Esophagus muscularis mucosa (tissue), 4 donors: ENCODE measurements at regions not wholly inside any gene's neighbourhood (a gene's known extent, or its start where the extent isn't known, plus 50 kb on each side); places are given as distances from the start of the nearest gene placed in this dataset.

Source experiments
- DNase-seq: peaks from one replicate; pipeline ENCODE4 v3.0.0-alpha.2; 2017; ENCODE audit errors: extremely low spot score
- H3K27ac ChIP-seq, 4 donors: fragments of 200-600 bp; sonication (generic); replicated peaks in 1 of 4; 1 replicate in 3 of 4; 2 replicates in 1 of 4; pipeline ENCODE4 v1.5.1; 2016 to 2019; ENCODE audit warnings: mild to moderate bottlenecking in 1 of 4
- H3K27me3 ChIP-seq, 4 donors: fragments of 200-600 bp; sonication (generic); one replicate each; pipeline versions ENCODE4 v1.5.1 to v1.6.0; 2016 to 2019
- H3K36me3 ChIP-seq, 4 donors: fragments of 200-600 bp; sonication (generic); one replicate each; pipeline ENCODE4 v1.5.1; 2016 to 2019
- H3K4me1 ChIP-seq, 4 donors: fragments of 200-600 bp; sonication (generic); one replicate each; pipeline ENCODE4 v1.5.1; 2016 to 2019
- H3K4me3 ChIP-seq, 4 donors: fragments of 200-600 bp; sonication (generic); 1 replicate in 2 of 4; 2 replicates in 2 of 4; pipeline ENCODE4 v1.5.1; 2016 to 2019; ENCODE audit warnings: mild to moderate bottlenecking in 4 of 4, moderate library complexity in 1 of 4
- H3K9me3 ChIP-seq, 4 donors: fragments of 200-600 bp; sonication (generic); 1 replicate in 3 of 4; 2 replicates in 1 of 4; pipeline ENCODE4 v1.5.1; 2016 to 2019
- EP300 ChIP-seq: sonication (generic); formaldehyde crosslinking; IDR thresholded peaks from one replicate; pipeline ENCODE4 v1.6.1; 2017; ENCODE audit warnings: antibody characterized with exemption
- POLR2A ChIP-seq: fragments of 450-650 bp; IDR thresholded peaks from one replicate; pipeline ENCODE4 v1.6.1; 2017; ENCODE audit warnings: antibody characterized with exemption, moderate library complexity, mild to moderate bottlenecking, low read depth
- POLR2AphosphoS5 ChIP-seq, 2 donors: sonication (generic); formaldehyde crosslinking; IDR thresholded peaks; one replicate each; pipeline ENCODE4 v1.6.1; 2017; ENCODE audit warnings: antibody characterized with exemption in 2 of 2
- WGBS: methylation state at CpG from one replicate; pipeline ENCODE4 v1.1.5; 2018; 5-methylcytosine and 5-hydroxymethylcytosine counted together
- intact Hi-C: fragments of 100-400 bp; cut with DNase I; formaldehyde crosslinking; loops from one replicate; pipeline ENCODE4 v1.15.1; 2023
- TF ChIP-seq, protein P1 (sequence below), 3 experiments: fragments of 200-600 bp in 2 of 3; fragments of 450-650 bp in 1 of 3; sonication (generic) in 2 of 3; IDR thresholded peaks; one replicate each; pipeline ENCODE4 v1.5.1; 2017 to 2019; ENCODE audit warnings: antibody characterized with exemption in 3 of 3, mild to moderate bottlenecking in 2 of 3, moderate library complexity in 1 of 3

- no peak for DNase-seq
- Histone ChIP-seq H3K9me3 (no peaks in the 10 kb centered on the region), H3K36me3 (no peaks in the 10 kb centered on the region), H3K4me3 (no peak overlapping the region), H3K27ac (no peak overlapping the region), H3K4me1 (no peaks in the 10 kb centered on the region), H3K27me3 (no peaks in the 10 kb centered on the region)
- intact Hi-C loops = loop anchor here (10.0 kb wide), 1 partner anchor 68 kb away; no protein-coding TSS in a partner anchor
- no peak for TF ChIP-seq POLR2AphosphoS5 (IDR thresholded peaks at IDR 0.05)
- TF ChIP-seq, protein P1, sequence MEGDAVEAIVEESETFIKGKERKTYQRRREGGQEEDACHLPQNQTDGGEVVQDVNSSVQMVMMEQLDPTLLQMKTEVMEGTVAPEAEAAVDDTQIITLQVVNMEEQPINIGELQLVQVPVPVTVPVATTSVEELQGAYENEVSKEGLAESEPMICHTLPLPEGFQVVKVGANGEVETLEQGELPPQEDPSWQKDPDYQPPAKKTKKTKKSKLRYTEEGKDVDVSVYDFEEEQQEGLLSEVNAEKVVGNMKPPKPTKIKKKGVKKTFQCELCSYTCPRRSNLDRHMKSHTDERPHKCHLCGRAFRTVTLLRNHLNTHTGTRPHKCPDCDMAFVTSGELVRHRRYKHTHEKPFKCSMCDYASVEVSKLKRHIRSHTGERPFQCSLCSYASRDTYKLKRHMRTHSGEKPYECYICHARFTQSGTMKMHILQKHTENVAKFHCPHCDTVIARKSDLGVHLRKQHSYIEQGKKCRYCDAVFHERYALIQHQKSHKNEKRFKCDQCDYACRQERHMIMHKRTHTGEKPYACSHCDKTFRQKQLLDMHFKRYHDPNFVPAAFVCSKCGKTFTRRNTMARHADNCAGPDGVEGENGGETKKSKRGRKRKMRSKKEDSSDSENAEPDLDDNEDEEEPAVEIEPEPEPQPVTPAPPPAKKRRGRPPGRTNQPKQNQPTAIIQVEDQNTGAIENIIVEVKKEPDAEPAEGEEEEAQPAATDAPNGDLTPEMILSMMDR (IDR thresholded peaks at IDR 0.05) = no peak
- TF ChIP-seq EP300 = no peak
- no peak for TF ChIP-seq POLR2A
- WGBS = 0% methylated on average over 1 of the region's 1 CpG
Measured at GRCh38 chr16:35306915-35307314, 1847.5 kb downstream of the TP53TG3F start.

- intact Hi-C loops = loop anchor here (10.0 kb wide), 1 partner anchor 66 kb away; no protein-coding TSS in a partner anchor
- H3K4me1 ChIP-seq = no peaks in the 10 kb centered on the region
- no peak for DNase-seq
- no peaks in the 10 kb centered on the region for H3K36me3 ChIP-seq
- no peaks in the 10 kb centered on the region for H3K27me3 ChIP-seq
- no peak for TF ChIP-seq POLR2AphosphoS5 (IDR thresholded peaks at IDR 0.05)
- no peak for TF ChIP-seq POLR2A
- no peak for TF ChIP-seq EP300
- TF ChIP-seq, protein P1 (IDR thresholded peaks at IDR 0.05) = no peak
- 69% methylated on average over 5 of the region's 5 CpGs for WGBS
- H3K9me3 ChIP-seq = no peaks in the 10 kb centered on the region
- H3K4me3 ChIP-seq = no peak overlapping the region
- no peak overlapping the region for H3K27ac ChIP-seq
Measured at GRCh38 chr16:35308674-35309073, 1849.3 kb downstream of the TP53TG3F start.

- intact Hi-C loops = no loop called here
- WGBS = 66% methylated on average over 3 of the region's 3 CpGs
- Histone ChIP-seq H3K9me3 (peaks cover 0 to 3% (median 0%) of the 10 kb centered on the region in 4 donors), H3K27ac (no peak overlapping the region), H3K36me3 (no peaks in the 10 kb centered on the region), H3K4me3 (no peak overlapping the region), H3K4me1 (no peaks in the 10 kb centered on the region), H3K27me3 (no peaks in the 10 kb centered on the region)
- TF ChIP-seq, protein P1 (IDR thresholded peaks at IDR 0.05) = no peak
- TF ChIP-seq POLR2A (no peak), POLR2AphosphoS5 (IDR thresholded peaks at IDR 0.05) (no peak), EP300 (no peak)
- peak; percentile 39 for DNase-seq
Measured at GRCh38 chr16:35310999-35311398, 1851.6 kb downstream of the TP53TG3F start.

DNA sequence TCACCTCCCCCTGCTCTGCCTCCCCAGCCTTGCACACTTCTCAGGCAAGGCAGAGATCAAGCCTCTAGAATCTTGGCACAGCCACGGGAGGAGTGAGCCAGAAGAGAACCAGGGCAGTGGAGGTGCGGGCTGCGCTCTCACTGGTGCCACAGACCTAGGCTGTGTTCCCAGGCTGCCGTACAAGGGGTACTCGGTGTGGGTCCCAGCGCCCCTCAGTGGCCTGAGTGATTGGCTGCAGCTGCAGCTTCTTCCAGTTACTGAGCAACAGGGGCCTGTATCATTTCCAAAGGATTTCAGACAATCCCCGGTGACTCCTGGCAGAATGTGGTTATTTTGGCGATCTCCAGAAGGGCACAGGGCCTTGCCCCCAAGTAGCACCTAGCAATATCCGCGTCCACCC lies 1852.1 kb downstream of the TP53TG3F start:
- no peaks in the 10 kb centered on the region for H3K36me3 ChIP-seq
- no peaks in the 10 kb centered on the region for H3K27me3 ChIP-seq
- 56% methylated on average over 10 of the region's 10 CpGs for WGBS
- no peak overlapping the region for H3K27ac ChIP-seq
- TF ChIP-seq, protein P1 (IDR thresholded peaks at IDR 0.05) = no peak
- TF ChIP-seq POLR2A = no peak
- no peak for TF ChIP-seq POLR2AphosphoS5 (IDR thresholded peaks at IDR 0.05)
- TF ChIP-seq EP300 = no peak
- H3K4me3 ChIP-seq = no peak overlapping the region
- no peak for DNase-seq
- H3K4me1 ChIP-seq = no peaks in the 10 kb centered on the region
- intact Hi-C loops = no loop called here
- H3K9me3 ChIP-seq = peaks cover 0 to 3% (median 0%) of the 10 kb centered on the region in 4 donors

GRCh38 chr16:35314298-35314697 lies 1854.9 kb downstream of the TP53TG3F start:
- Histone ChIP-seq H3K4me1 (no peaks in the 10 kb centered on the region), H3K9me3 (peaks cover 0 to 3% (median 0%) of the 10 kb centered on the region in 4 donors), H3K27me3 (no peaks in the 10 kb centered on the region), H3K4me3 (no peak overlapping the region), H3K36me3 (no peaks in the 10 kb centered on the region), H3K27ac (no peak overlapping the region)
- WGBS = 41% methylated on average over 3 of the region's 3 CpGs
- no peak for TF ChIP-seq POLR2A
- TF ChIP-seq, protein P1 (IDR thresholded peaks at IDR 0.05) = no peak
- no peak for TF ChIP-seq EP300
- no peak for TF ChIP-seq POLR2AphosphoS5 (IDR thresholded peaks at IDR 0.05)
- peak; percentile 84 for DNase-seq
- intact Hi-C loops = no loop called here
